Mononuclear cell (primary cell): ENCODE measurements at regions not wholly inside any gene's neighbourhood (a gene's known extent, or its start where the extent isn't known, plus 50 kb on each side); places are given as distances from the start of the nearest gene placed in this dataset.

Source experiments
- H3K27me3 ChIP-seq: 2 replicates; pipeline ENCODE4 v1.6.0; 2011; ENCODE audit warnings: low read length, control low read depth; ENCODE audit not compliant: insufficient read depth
- H3K4me1 ChIP-seq: 2 replicates; pipeline ENCODE4 v1.5.1; 2011; ENCODE audit warnings: mild to moderate bottlenecking, low read length, control low read depth; ENCODE audit not compliant: insufficient read depth
- H3K4me3 ChIP-seq: 2 replicates; pipeline ENCODE4 v1.5.1; 2011; ENCODE audit warnings: mild to moderate bottlenecking, low read length, moderate library complexity
- H3K9me3 ChIP-seq: 2 replicates; pipeline ENCODE4 v1.5.1; 2011; ENCODE audit warnings: low read depth, mild to moderate bottlenecking, control low read depth, low read length

DNA sequence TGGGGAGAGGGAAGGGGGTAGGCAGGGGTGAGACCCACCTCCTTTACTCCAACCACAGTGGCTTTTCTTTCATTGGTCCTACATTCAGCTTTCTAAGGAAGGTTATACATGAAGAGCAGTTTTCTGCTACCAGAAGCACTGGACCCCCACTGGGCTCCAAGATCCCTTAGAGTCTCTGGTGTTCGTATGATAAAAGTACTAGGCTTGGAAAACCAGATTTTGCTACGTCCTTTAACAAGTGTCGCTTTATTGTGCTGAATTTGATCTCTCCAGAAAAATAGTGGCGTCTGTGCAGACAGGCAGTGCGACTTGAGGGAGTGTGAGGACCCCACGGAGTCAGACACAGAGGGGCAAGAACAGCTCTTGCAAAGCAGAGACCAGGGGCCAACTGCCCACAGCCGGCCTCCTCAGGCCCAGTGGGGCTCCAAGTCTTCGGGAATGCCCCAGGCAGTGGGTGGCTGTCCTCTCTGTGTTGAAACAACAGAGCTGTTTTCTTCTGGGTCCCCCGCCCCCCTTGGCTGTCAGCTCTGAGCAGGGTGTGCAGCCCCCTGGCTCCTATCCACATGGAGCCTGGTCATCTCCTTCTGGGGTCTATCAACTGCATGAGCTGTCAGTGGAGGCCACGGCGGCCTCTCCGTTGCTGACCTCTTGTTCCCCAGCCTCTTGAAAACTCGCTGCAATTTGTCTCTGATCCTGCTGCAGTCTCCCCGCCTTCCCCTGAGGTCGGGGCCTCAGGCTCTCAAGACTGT lies 333.2 kb downstream of the RPS24 start:
- peaks cover 9% of the 10 kb centered on the region for H3K4me1 ChIP-seq
- H3K4me3 ChIP-seq, result no peak overlapping the region
- H3K27me3 ChIP-seq, result no peaks in the 10 kb centered on the region
- no peaks in the 10 kb centered on the region for H3K9me3 ChIP-seq

DNA sequence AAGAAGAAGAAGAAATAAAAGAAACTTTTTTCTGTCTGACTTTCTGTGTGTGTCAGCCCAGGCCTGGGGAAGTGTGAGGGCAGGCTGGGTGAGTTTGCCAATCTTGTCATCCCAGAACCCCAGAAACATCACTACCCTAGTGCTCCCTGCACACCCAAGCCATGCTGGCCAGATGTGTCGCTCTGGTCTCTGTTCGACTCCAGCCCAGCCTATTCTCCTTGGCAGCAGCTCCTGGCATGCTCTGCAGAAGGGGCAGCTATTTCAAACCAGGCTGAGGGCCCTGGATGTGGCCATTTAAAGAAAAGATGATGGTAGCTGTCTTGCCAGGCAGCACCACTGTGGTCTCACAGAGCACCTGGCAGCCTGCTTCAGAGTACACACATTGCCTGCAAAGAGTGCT lies 334.1 kb downstream of the RPS24 start:
- Histone ChIP-seq H3K4me3 (no peak overlapping the region), H3K9me3 (no peaks in the 10 kb centered on the region), H3K4me1 (peaks cover under 1% of the 10 kb centered on the region), H3K27me3 (no peaks in the 10 kb centered on the region)

DNA sequence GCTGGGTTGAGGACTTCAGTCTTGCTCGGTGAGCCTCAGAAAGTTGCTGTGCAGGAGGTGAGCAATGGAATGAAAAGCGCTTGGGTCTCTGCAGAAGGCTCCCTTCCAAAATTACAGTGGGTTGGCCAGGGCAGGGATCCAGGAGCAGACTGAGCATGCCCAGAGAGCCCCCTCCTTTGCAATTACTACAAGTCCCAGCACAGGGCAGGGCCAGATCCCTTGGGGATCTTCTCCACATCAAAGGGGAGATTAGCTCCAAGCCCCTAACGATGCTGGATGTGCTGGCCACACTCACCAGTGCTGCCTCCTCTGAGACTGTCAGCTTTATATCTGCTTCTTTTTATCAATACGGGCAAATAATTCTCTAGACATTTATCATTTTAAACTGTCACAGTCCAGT lies 337.5 kb downstream of the RPS24 start:
- no peaks in the 10 kb centered on the region for H3K27me3 ChIP-seq
- H3K4me1 ChIP-seq, result no peaks in the 10 kb centered on the region
- no peak overlapping the region for H3K4me3 ChIP-seq
- H3K9me3 ChIP-seq, result no peaks in the 10 kb centered on the region

DNA sequence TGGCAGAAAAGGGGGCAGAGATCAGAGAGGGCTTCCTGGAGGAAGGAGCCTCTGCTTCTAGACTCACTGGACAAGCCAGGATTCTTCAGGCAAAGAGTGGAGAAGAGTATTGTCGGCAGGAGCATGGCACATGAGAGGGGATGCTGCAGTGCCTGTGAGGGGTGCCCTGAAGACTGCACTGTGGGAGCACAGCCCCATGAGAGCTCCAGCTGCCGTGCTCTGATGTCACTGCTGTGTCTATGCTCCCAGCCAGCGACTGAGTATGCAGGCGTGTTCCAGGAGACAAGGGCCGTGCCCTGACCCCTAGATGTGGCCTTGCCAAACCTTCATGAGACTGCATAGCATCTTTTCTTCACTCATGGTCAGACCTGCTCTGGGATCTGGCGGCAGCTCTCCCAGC lies 339.1 kb downstream of the RPS24 start:
- H3K4me3 ChIP-seq, result no peak overlapping the region
- no peaks in the 10 kb centered on the region for H3K9me3 ChIP-seq
- H3K27me3 ChIP-seq, result no peaks in the 10 kb centered on the region
- H3K4me1 ChIP-seq, result no peaks in the 10 kb centered on the region

DNA sequence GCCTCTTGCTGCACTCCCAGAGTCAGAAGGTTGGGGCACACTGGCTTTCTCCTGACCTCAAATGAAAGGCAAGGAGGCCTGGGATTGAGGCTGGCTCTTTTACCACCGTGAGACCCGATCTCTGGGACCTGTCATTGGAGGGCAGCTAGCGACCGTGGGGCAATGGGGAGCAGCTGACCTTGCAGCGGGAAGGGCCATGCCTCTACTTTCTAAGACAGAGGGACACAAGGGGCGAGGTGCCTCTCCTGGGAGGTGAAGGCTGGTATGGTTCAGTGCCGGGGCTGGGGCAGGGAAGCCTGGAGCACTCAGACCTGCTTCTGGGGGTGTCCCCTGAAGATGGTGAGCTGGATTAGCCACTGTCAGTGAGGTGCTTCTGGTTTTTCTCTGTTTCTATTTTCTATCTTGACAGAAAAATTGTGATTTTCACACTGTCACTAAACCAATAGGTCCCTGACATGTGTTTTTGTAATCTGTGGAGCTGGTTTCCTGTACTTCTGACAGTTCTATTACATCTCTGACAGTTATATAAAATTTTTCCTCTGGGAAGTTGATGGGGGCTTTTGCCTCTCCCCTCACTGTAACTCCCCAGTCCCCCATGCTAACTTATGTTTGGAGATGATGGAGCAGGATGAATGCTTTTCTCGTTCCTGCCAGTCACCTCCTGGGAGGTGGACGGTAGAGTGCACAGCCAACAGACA lies 340.8 kb downstream of the RPS24 start:
- H3K4me1 ChIP-seq, result no peaks in the 10 kb centered on the region
- no peaks in the 10 kb centered on the region for H3K9me3 ChIP-seq

DNA sequence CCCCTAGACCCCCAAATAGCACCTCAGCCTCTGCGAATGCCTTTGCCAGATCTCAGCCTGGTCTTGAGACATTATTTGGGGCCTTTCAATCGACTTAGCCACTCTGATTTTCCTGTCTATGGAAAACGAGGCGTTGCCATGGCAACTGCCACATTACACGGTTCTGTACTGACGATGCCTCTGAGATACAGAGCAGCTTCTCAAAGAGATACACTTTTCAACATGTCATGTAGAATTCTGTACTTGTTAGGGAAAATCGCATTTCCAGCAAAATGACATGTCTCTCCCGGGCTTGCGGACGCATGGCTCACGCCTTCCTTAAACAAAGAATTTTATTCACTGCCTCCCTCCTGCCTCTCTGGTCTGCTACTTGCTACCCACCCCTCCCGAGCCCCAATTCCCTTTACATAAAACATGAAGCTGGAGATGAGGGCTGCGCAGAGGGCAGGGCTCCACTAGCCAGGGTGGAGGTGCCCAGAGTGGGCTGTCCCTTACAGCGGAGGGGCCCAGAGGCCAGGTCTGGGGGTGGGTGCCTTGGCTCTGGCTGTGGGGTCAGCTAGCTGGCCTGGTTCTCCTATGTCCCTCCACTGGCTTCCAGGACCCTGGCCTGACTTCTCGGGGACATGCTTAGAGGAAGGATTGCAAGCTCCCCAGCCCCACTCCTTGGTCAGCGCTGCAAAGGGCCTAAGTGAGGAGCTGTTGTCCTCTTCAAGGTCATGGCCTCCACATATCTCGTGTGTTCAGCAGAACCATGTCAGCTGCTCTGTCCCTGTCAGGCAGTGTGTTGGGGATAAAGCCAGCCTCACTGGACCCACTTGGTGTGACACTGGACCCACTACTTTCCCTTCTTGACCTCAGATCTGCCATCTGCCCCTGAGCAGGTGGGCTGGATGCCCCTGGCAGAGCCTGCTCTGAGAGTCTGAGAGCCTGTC lies 342.5 kb downstream of the RPS24 start:
- Histone ChIP-seq H3K4me3 (no peak overlapping the region), H3K4me1 (no peaks in the 10 kb centered on the region), H3K27me3 (no peaks in the 10 kb centered on the region), H3K9me3 (no peaks in the 10 kb centered on the region)

More for the DNA sequence above, 340.8 kb downstream of the RPS24 start:
- Histone ChIP-seq H3K27me3 (no peaks in the 10 kb centered on the region), H3K4me3 (no peak overlapping the region)

DNA sequence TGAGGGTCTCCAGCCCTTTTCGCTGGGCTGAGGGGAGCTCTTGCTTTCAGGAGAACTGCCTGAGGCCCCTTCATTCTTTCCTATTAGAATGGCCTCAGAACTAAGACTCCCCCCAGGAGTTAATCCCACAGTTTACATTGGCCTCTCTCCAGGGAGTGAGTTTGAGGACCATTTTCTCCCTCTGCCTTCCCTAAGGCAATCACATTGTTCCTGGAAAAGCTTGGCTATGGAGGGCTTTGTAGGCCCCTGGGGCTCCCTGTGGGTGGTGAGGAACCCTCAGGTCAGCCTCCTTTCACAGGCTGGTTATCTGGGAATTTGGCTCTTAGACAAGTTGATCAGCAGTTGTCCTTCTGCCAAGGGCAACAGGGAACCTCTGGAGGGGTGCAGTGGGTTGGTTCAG lies 343.7 kb downstream of the RPS24 start:
- H3K4me3 ChIP-seq, result no peak overlapping the region
- no peaks in the 10 kb centered on the region for H3K27me3 ChIP-seq
- H3K4me1 ChIP-seq, result no peaks in the 10 kb centered on the region
- H3K9me3 ChIP-seq, result no peaks in the 10 kb centered on the region

DNA sequence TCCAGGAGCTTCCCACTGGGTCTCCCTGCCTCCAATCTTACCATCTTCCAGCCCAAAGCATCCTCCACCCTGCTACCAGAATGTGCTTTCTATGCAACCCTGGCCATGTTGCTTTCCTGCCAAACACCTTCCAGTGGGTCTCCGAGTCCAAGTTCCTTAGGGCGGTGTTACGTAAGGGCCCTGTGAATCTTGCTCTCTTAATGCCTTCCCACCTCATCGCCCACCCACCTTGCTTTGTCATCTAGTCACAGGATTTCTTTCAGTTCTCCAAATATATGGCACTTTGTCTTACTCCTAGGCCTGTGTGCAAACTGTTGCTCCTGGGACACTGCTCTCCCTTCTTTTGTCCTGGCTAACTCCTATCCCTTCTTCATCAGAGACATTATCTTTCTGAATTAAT lies 344.5 kb downstream of the RPS24 start:
- Histone ChIP-seq H3K27me3 (no peaks in the 10 kb centered on the region), H3K4me3 (no peak overlapping the region), H3K9me3 (no peaks in the 10 kb centered on the region), H3K4me1 (no peaks in the 10 kb centered on the region)

DNA sequence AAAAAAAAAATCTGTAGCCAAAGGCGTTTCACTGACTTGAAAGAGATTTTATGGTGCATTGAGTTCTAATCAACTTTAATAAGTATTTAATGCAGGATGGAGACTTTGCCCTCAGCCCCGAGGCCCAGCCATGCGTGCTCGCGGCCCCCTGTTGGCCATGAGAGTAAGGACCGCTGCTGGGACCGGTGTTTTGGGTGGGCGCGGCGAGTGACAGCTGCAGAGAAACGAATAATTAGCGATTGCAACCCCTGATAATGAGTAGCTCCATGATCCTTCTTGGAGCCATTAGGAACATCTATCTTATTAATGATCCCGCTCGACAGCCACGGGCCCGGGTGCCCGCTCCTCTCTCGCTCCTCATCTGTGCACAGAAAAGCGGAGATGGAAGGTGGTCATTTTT lies 347.4 kb downstream of the RPS24 start:
- Histone ChIP-seq H3K27me3 (no peaks in the 10 kb centered on the region), H3K4me3 (no peak overlapping the region), H3K4me1 (no peaks in the 10 kb centered on the region), H3K9me3 (no peaks in the 10 kb centered on the region)

DNA sequence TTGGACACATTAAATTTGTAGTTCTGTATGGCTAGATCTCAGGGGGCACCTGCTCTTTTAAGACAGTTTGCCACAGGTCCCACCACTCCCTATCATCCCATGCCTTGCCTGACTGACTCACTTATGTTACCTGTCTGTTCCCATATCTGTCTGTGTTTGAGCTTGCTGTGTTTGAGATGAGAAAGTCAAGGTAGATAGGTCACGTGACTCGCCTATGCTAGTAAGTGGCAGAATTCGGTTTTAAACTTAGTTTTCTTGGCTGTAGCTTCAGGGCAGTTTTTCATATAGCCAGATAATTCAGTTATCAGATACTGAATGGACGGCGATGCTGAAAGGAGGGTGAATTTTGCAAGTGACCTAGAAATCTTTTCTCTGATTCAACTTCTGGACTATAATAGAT lies 348.4 kb downstream of the RPS24 start:
- Histone ChIP-seq H3K4me1 (no peaks in the 10 kb centered on the region), H3K4me3 (no peak overlapping the region), H3K27me3 (no peaks in the 10 kb centered on the region), H3K9me3 (no peaks in the 10 kb centered on the region)

DNA sequence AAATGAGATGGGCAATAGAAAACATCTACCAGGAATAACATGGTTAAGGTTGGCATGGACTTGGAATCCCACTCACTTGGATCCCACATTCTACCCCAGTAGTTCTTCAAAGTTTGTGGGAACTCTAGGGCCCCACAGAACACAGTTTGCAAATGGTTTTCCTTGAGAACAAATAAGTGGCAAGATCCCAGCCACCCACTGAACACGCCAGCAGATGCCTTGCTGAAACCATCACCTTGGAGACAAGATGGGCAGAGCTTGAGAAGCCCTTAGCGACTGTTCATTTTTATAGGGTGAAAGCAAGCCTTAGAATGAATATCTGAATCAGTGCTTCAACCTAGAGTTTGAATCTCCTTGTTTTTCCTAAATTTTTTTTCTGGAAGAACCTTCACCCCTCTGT lies 349.1 kb downstream of the RPS24 start:
- no peak overlapping the region for H3K4me3 ChIP-seq
- no peaks in the 10 kb centered on the region for H3K9me3 ChIP-seq
- H3K4me1 ChIP-seq, result no peaks in the 10 kb centered on the region
- H3K27me3 ChIP-seq, result no peaks in the 10 kb centered on the region

DNA sequence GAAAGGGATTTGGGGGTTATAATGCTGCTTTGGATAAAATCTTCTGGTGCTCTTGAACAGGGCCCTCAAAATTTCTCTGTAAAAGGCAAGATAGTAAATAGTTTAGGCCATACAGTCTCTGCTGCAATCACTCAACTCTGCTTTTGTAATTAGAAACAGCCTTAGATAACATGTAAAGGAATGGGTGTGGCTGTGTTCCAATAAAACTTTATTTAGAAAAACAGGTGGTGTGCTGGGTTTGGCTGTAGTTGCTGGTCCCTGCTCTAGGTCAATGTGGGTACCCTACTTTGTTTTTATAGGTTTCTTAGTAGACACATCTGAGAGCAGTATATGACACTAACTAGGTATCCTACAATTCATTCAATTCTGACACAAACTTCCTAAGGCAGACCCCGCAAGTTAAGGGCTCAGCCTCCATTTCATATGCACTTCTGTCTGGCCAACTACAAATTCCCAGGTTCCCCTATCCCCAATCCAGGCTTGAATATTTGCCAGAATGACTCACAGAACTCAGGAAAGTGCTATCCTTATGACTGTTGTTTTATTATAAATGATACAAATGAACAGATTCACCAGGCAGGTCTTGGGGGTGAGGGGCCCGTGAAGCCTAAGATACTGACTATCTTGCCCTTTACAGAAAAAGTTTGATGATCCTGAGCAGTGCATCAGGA lies 349.9 kb downstream of the RPS24 start:
- H3K27me3 ChIP-seq, result no peaks in the 10 kb centered on the region
- H3K9me3 ChIP-seq, result no peaks in the 10 kb centered on the region
- H3K4me1 ChIP-seq, result no peaks in the 10 kb centered on the region
- H3K4me3 ChIP-seq, result no peak overlapping the region

DNA sequence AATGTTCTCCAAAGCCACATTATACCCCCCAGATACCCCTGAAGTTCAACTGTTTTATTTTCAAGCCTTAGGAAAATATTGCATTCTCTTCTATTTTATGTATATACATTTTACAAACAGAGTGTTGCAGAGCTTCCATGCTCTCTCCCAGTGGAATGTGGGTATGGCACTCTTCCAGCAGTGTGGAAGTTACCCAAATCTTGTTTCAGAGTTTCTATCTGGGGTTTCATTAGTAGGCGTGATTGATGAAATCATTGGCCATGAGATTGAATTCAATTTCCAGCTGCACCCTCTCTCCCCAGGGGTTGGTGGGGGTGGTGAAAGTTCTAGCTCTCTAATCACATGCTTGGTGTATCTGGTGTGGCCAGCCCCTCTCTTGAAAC lies 350.4 kb downstream of the RPS24 start:
- no peaks in the 10 kb centered on the region for H3K4me1 ChIP-seq
- H3K4me3 ChIP-seq, result no peak overlapping the region
- no peaks in the 10 kb centered on the region for H3K9me3 ChIP-seq
- no peaks in the 10 kb centered on the region for H3K27me3 ChIP-seq

DNA sequence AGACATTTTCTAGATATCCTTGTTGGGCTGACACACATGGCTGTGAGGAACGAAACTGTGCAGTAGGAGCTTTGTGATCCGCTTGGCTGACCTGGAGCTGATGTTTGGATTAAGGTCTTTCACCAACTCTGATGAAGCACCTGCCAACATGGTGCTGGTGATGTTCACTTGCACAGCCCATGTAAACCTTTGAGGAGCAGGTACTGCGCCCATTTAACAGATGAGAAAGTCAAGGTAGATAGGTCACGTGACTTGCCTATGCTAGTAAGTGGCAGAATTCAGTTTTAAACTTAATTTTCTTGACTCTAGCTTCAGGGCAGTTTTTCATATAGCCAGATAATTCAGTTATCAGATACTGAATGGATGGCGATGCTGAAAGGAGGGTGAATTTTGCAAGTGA lies 351.9 kb downstream of the RPS24 start:
- Histone ChIP-seq H3K27me3 (no peaks in the 10 kb centered on the region), H3K4me3 (no peak overlapping the region), H3K9me3 (no peaks in the 10 kb centered on the region), H3K4me1 (no peaks in the 10 kb centered on the region)

DNA sequence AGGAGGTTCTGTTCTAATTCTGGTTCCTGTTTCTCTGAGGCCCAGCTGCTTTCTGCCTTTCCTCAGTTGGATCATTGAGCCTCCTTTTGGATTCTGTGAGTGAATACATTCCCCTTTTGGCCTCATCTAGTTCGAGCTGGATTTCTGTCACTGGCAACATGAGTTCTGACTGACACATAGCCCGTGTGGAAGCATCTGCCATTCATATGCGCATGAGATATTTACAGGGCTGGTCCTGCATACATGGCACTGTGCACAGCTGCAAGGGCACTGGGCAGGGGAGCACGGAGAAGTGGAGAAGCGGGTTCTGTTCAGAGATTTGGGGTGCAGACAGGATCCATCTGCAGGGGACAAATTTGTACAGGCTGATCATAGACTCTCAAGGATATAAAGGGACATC lies 352.8 kb downstream of the RPS24 start:
- Histone ChIP-seq H3K9me3 (no peaks in the 10 kb centered on the region), H3K4me3 (no peak overlapping the region), H3K4me1 (no peaks in the 10 kb centered on the region), H3K27me3 (no peaks in the 10 kb centered on the region)
